Lower leg skin (tissue), 3 donors: ENCODE measurements at regions not wholly inside any gene's neighbourhood (a gene's known extent, or its start where the extent isn't known, plus 50 kb on each side); places are given as distances from the start of the nearest gene placed in this dataset.

Source experiments
- POLR2A ChIP-seq, 2 donors: fragments of 450-650 bp; IDR thresholded peaks; one replicate each; pipeline ENCODE4 v1.6.1; 2016 to 2017; ENCODE audit warnings: antibody characterized with exemption in 2 of 2, mild to moderate bottlenecking in 1 of 2, moderate library complexity in 1 of 2
- TF ChIP-seq, protein P1 (sequence below), 3 donors: fragments of 450-650 bp; IDR thresholded peaks; one replicate each; pipeline ENCODE4 v1.5.1; 2016; ENCODE audit warnings: antibody characterized with exemption in 3 of 3, mild to moderate bottlenecking in 3 of 3, moderate library complexity in 2 of 3

GRCh38 chr12:46534327-46534840 lies 161.8 kb upstream of the SLC38A2 start:
- TF ChIP-seq POLR2A (IDR thresholded peaks at IDR 0.05) = no peak
- TF ChIP-seq, protein P1, sequence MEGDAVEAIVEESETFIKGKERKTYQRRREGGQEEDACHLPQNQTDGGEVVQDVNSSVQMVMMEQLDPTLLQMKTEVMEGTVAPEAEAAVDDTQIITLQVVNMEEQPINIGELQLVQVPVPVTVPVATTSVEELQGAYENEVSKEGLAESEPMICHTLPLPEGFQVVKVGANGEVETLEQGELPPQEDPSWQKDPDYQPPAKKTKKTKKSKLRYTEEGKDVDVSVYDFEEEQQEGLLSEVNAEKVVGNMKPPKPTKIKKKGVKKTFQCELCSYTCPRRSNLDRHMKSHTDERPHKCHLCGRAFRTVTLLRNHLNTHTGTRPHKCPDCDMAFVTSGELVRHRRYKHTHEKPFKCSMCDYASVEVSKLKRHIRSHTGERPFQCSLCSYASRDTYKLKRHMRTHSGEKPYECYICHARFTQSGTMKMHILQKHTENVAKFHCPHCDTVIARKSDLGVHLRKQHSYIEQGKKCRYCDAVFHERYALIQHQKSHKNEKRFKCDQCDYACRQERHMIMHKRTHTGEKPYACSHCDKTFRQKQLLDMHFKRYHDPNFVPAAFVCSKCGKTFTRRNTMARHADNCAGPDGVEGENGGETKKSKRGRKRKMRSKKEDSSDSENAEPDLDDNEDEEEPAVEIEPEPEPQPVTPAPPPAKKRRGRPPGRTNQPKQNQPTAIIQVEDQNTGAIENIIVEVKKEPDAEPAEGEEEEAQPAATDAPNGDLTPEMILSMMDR (IDR thresholded peaks at IDR 0.05) = no peak
